Ishikawa (cell line): ENCODE measurements at regions not wholly inside any gene's neighbourhood (a gene's known extent, or its start where the extent isn't known, plus 50 kb on each side); places are given as distances from the start of the nearest gene placed in this dataset.

ENCODE experiments used
- CEBPB ChIP-seq: IDR thresholded peaks from 2 replicates; pipeline ENCODE4 v1.6.1; 2012
- MAX ChIP-seq: IDR thresholded peaks from 2 replicates; pipeline ENCODE4 v1.6.1; 2012
- RAD21 ChIP-seq: IDR thresholded peaks from 2 replicates; pipeline ENCODE4 v1.6.1; 2012; ENCODE audit warnings: low read depth
- REST ChIP-seq: IDR thresholded peaks from 2 replicates; pipeline ENCODE4 v1.6.1; 2012; ENCODE audit warnings: low read depth, mild to moderate bottlenecking
- TAF1 ChIP-seq: IDR thresholded peaks from 2 replicates; pipeline ENCODE4 v1.6.1; 2012; ENCODE audit warnings: low read depth, mild to moderate bottlenecking
- YY1 ChIP-seq: IDR thresholded peaks from 2 replicates; pipeline ENCODE4 v1.6.1; 2012; ENCODE audit warnings: low read depth

- TF ChIP-seq REST (no peak), CEBPB (no peak), MAX (no peak), TAF1 (no peak), RAD21 (no peak), YY1 (no peak)
Measured at GRCh38 chr1:106897976-106898375, 158.5 kb upstream of the PRMT6 start.
